Activated CD4-positive, alpha-beta T cell treated with anti-CD3 and anti-CD28 coated beads, Interleukin-2, amount 10 ng/mL, durations not matched to agents 24 days and 14 days (primary cell): ENCODE measurements at regions not wholly inside any gene's neighbourhood (a gene's known extent, or its start where the extent isn't known, plus 50 kb on each side); places are given as distances from the start of the nearest gene placed in this dataset.

Source experiments
- DNase-seq: peaks from one replicate; pipeline ENCODE4 v3.0.0; 2022
- H3K27ac Mint-ChIP-seq: one replicate; pipeline ENCODE4 v1.8.0; 2022; ENCODE audit warnings: mild to moderate bottlenecking, mixed read lengths
- H3K27me3 Mint-ChIP-seq: one replicate; pipeline ENCODE4 v1.8.0; 2022; ENCODE audit warnings: mixed read lengths
- H3K36me3 Mint-ChIP-seq: one replicate; pipeline ENCODE4 v1.8.0; 2022; ENCODE audit warnings: low read depth, mild to moderate bottlenecking, mixed read lengths
- H3K4me1 Mint-ChIP-seq: one replicate; pipeline ENCODE4 v1.8.0; 2021; ENCODE audit warnings: mixed read lengths
- H3K4me3 Mint-ChIP-seq: one replicate; pipeline ENCODE4 v1.8.0; 2022; ENCODE audit warnings: mild to moderate bottlenecking, moderate library complexity, mixed read lengths
- H3K9me3 Mint-ChIP-seq: one replicate; pipeline ENCODE4 v1.8.0; 2021; ENCODE audit warnings: mixed read lengths
- intact Hi-C: fragments of 100-400 bp; cut with micrococcal nuclease; formaldehyde crosslinking; loops from one replicate; pipeline ENCODE4 v1.15.1; 2023

- intact Hi-C loops, result no loop called here
- H3K4me3 Mint-ChIP-seq, result no peak overlapping the region
- H3K9me3 Mint-ChIP-seq, result no peaks in the 10 kb centered on the region
- H3K27ac Mint-ChIP-seq, result no peak overlapping the region
- no peak for DNase-seq
- H3K4me1 Mint-ChIP-seq, result no peaks in the 10 kb centered on the region
- H3K27me3 Mint-ChIP-seq, result no peaks in the 10 kb centered on the region
- H3K36me3 Mint-ChIP-seq, result no peaks in the 10 kb centered on the region
These were observed 784.6 kb downstream of the NR2F2 start for GRCh38 chr15:97114900-97115760.

- Mint-ChIP-seq H3K4me1 (no peaks in the 10 kb centered on the region), H3K27me3 (no peaks in the 10 kb centered on the region), H3K36me3 (no peaks in the 10 kb centered on the region), H3K9me3 (no peaks in the 10 kb centered on the region), H3K4me3 (no peak overlapping the region), H3K27ac (no peak overlapping the region)
- no peak for DNase-seq
- intact Hi-C loops, result no loop called here
These were observed 785.2 kb downstream of the NR2F2 start for GRCh38 chr15:97115761-97116070.

GRCh38 chr15:97124790-97125189 lies 794.3 kb downstream of the NR2F2 start:
- no peak overlapping the region for H3K27ac Mint-ChIP-seq
- intact Hi-C loops, result no loop called here
- no peak overlapping the region for H3K4me3 Mint-ChIP-seq
- H3K4me1 Mint-ChIP-seq, result no peaks in the 10 kb centered on the region
- H3K36me3 Mint-ChIP-seq, result no peaks in the 10 kb centered on the region
- H3K27me3 Mint-ChIP-seq, result no peaks in the 10 kb centered on the region
- H3K9me3 Mint-ChIP-seq, result peaks cover 2% of the 10 kb centered on the region
- no peak for DNase-seq

GRCh38 chr15:97126553-97127233 lies 796.2 kb downstream of the NR2F2 start:
- Mint-ChIP-seq H3K4me3 (no peak overlapping the region), H3K27me3 (no peaks in the 10 kb centered on the region), H3K9me3 (peaks cover 7% of the 10 kb centered on the region), H3K27ac (no peak overlapping the region), H3K36me3 (no peaks in the 10 kb centered on the region), H3K4me1 (no peaks in the 10 kb centered on the region)
- intact Hi-C loops, result no loop called here
- no peak for DNase-seq

GRCh38 chr15:97129674-97130073 lies 799.2 kb downstream of the NR2F2 start:
- Mint-ChIP-seq H3K27ac (no peak overlapping the region), H3K4me3 (no peak overlapping the region), H3K36me3 (no peaks in the 10 kb centered on the region), H3K9me3 (peaks cover 10% of the 10 kb centered on the region), H3K4me1 (no peaks in the 10 kb centered on the region), H3K27me3 (no peaks in the 10 kb centered on the region)
- no peak for DNase-seq
- intact Hi-C loops, result no loop called here

- peaks cover 11% of the 10 kb centered on the region for H3K9me3 Mint-ChIP-seq
- intact Hi-C loops, result no loop called here
- no peak for DNase-seq
- H3K4me3 Mint-ChIP-seq, result no peak overlapping the region
- H3K36me3 Mint-ChIP-seq, result no peaks in the 10 kb centered on the region
- H3K4me1 Mint-ChIP-seq, result no peaks in the 10 kb centered on the region
- no peaks in the 10 kb centered on the region for H3K27me3 Mint-ChIP-seq
- no peak overlapping the region for H3K27ac Mint-ChIP-seq
These were observed 809.7 kb downstream of the NR2F2 start for GRCh38 chr15:97140216-97140615.

GRCh38 chr15:97141360-97141759 lies 810.9 kb downstream of the NR2F2 start:
- H3K9me3 Mint-ChIP-seq, result peaks cover 3% of the 10 kb centered on the region
- H3K27me3 Mint-ChIP-seq, result no peaks in the 10 kb centered on the region
- H3K36me3 Mint-ChIP-seq, result no peaks in the 10 kb centered on the region
- no peak overlapping the region for H3K4me3 Mint-ChIP-seq
- intact Hi-C loops, result no loop called here
- DNase-seq, result no peak
- no peak overlapping the region for H3K27ac Mint-ChIP-seq
- H3K4me1 Mint-ChIP-seq, result no peaks in the 10 kb centered on the region

GRCh38 chr15:97141871-97142270 lies 811.4 kb downstream of the NR2F2 start:
- no peaks in the 10 kb centered on the region for H3K4me1 Mint-ChIP-seq
- H3K36me3 Mint-ChIP-seq, result no peaks in the 10 kb centered on the region
- H3K4me3 Mint-ChIP-seq, result no peak overlapping the region
- H3K27ac Mint-ChIP-seq, result no peak overlapping the region
- no peaks in the 10 kb centered on the region for H3K27me3 Mint-ChIP-seq
- intact Hi-C loops, result no loop called here
- H3K9me3 Mint-ChIP-seq, result no peaks in the 10 kb centered on the region
- no peak for DNase-seq

- H3K4me1 Mint-ChIP-seq, result no peaks in the 10 kb centered on the region
- H3K36me3 Mint-ChIP-seq, result no peaks in the 10 kb centered on the region
- intact Hi-C loops, result no loop called here
- no peak overlapping the region for H3K4me3 Mint-ChIP-seq
- H3K27ac Mint-ChIP-seq, result no peak overlapping the region
- H3K9me3 Mint-ChIP-seq, result no peaks in the 10 kb centered on the region
- no peaks in the 10 kb centered on the region for H3K27me3 Mint-ChIP-seq
- DNase-seq, result no peak
These were observed 813.3 kb downstream of the NR2F2 start for GRCh38 chr15:97143592-97144376.

- Mint-ChIP-seq H3K4me1 (no peaks in the 10 kb centered on the region), H3K9me3 (no peaks in the 10 kb centered on the region), H3K27me3 (no peaks in the 10 kb centered on the region), H3K27ac (no peak overlapping the region), H3K4me3 (no peak overlapping the region), H3K36me3 (no peaks in the 10 kb centered on the region)
- intact Hi-C loops, result no loop called here
- no peak for DNase-seq
These were observed 813.8 kb downstream of the NR2F2 start for GRCh38 chr15:97144377-97144711.

- no peak for DNase-seq
- Mint-ChIP-seq H3K27ac (no peak overlapping the region), H3K36me3 (no peaks in the 10 kb centered on the region), H3K9me3 (no peaks in the 10 kb centered on the region), H3K27me3 (no peaks in the 10 kb centered on the region), H3K4me3 (no peak overlapping the region), H3K4me1 (no peaks in the 10 kb centered on the region)
- intact Hi-C loops, result no loop called here
These were observed 813.3 kb upstream of the ARRDC4 start for GRCh38 chr15:97146929-97147870.

- intact Hi-C loops, result no loop called here
- no peaks in the 10 kb centered on the region for H3K27me3 Mint-ChIP-seq
- H3K27ac Mint-ChIP-seq, result no peak overlapping the region
- no peaks in the 10 kb centered on the region for H3K9me3 Mint-ChIP-seq
- H3K36me3 Mint-ChIP-seq, result no peaks in the 10 kb centered on the region
- no peaks in the 10 kb centered on the region for H3K4me1 Mint-ChIP-seq
- no peak overlapping the region for H3K4me3 Mint-ChIP-seq
- DNase-seq, result no peak
These were observed 807.0 kb upstream of the ARRDC4 start for GRCh38 chr15:97153356-97153965.

- no peaks in the 10 kb centered on the region for H3K27me3 Mint-ChIP-seq
- H3K9me3 Mint-ChIP-seq, result no peaks in the 10 kb centered on the region
- H3K4me1 Mint-ChIP-seq, result no peaks in the 10 kb centered on the region
- intact Hi-C loops, result no loop called here
- no peak for DNase-seq
- H3K27ac Mint-ChIP-seq, result no peak overlapping the region
- H3K36me3 Mint-ChIP-seq, result no peaks in the 10 kb centered on the region
- no peak overlapping the region for H3K4me3 Mint-ChIP-seq
These were observed 803.7 kb upstream of the ARRDC4 start for GRCh38 chr15:97156739-97157265.
